ENCODE measurements at regions not wholly inside any gene's neighbourhood (a gene's known extent, or its start where the extent isn't known, plus 50 kb on each side); places are given as distances from the start of the nearest gene placed in this dataset.

DNA sequence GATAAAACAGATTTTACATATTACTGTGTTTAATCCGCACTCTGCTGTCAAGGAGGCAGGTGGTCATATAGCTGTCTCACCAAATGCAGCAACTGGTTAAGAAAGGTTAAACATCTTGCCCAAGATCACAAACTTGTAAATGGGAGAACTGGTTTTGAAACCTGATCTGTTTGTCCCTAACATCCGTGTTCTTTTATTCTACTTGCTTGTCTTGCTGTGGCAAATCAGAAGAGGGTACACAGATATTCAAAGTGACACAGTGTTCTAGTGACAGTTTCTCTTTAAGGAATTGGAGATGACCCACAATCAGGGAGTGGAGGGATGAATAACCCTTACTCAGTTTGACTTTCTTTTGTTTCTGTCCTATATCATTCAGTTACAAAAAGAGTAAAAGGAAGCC lies 83.0 kb upstream of the SGK1 start:
- CTCF ChIA-PET, result interaction anchor here (1.3 kb wide), 1 partner anchor 240 kb away, joined by 3 read pairs; no protein-coding TSS in a partner anchor
- H3K36me3 Mint-ChIP-seq (ENCODE audit: insufficient read depth, unreplicated experiment), result no peaks in the 10 kb centered on the region

DNA sequence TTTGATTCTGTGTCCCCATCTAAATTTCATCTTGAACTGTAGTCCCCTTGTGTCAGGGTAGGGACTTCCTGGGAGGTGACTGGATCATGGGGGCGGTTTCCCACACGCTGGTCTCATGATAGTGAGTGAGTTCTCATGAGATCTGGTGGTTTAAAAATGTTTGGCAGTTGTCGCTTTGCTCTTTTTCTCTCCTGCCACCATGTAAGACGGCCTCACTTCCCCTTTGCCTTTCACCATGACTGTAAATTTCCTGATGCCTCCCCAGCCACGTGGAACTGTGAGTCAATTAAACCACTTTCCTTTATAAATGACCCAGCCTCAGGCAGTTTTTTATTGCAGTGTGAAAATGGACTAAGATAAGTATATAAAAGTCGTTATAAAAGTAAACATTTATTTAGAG lies 80.5 kb upstream of the SGK1 start:
- ChIA-PET POLR2A (no interaction called here), CTCF (no interaction called here)
- DNase-seq (ENCODE audit: unreplicated experiment), result no peak
- H3K36me3 Mint-ChIP-seq (ENCODE audit: insufficient read depth, unreplicated experiment), result no peaks in the 10 kb centered on the region
- H3K9me3 Mint-ChIP-seq (ENCODE audit: unreplicated experiment), result no peaks in the 10 kb centered on the region
- no peak overlapping the region for H3K27ac Mint-ChIP-seq (ENCODE audit: low read depth, unreplicated experiment)
- H3K4me1 Mint-ChIP-seq (ENCODE audit: insufficient read depth, unreplicated experiment), result peaks cover 29% of the 10 kb centered on the region
- intact Hi-C loops (cut with micrococcal nuclease), result no loop called here
- no peaks in the 10 kb centered on the region for H3K27me3 Mint-ChIP-seq (ENCODE audit: insufficient read depth, unreplicated experiment)
- TF ChIP-seq CTCF (IDR thresholded peaks at IDR 0.05; ENCODE audit: unreplicated experiment), result no peak
- H3K4me3 Mint-ChIP-seq (ENCODE audit: unreplicated experiment), result no peak overlapping the region
- BruUV-seq (replicated peaks), result no TSS peak

More for the DNA sequence above, 83.0 kb upstream of the SGK1 start:
- H3K27me3 Mint-ChIP-seq (ENCODE audit: insufficient read depth, unreplicated experiment), result no peaks in the 10 kb centered on the region
- BruUV-seq (replicated peaks), result no TSS peak
- no peak overlapping the region for H3K4me3 Mint-ChIP-seq (ENCODE audit: unreplicated experiment)
- H3K4me1 Mint-ChIP-seq (ENCODE audit: insufficient read depth, unreplicated experiment), result peaks cover 12% of the 10 kb centered on the region
- POLR2A ChIA-PET, result interaction anchor here (0.6 kb wide), 1 partner anchor 11 kb away, joined by 3 read pairs; no protein-coding TSS in a partner anchor
- H3K27ac Mint-ChIP-seq (ENCODE audit: low read depth, unreplicated experiment), result no peak overlapping the region
- H3K9me3 Mint-ChIP-seq (ENCODE audit: unreplicated experiment), result no peaks in the 10 kb centered on the region
- intact Hi-C loops (cut with micrococcal nuclease), result no loop called here
- no peak for DNase-seq (ENCODE audit: unreplicated experiment)
- TF ChIP-seq CTCF (IDR thresholded peaks at IDR 0.05; ENCODE audit: unreplicated experiment), result no peak

DNA sequence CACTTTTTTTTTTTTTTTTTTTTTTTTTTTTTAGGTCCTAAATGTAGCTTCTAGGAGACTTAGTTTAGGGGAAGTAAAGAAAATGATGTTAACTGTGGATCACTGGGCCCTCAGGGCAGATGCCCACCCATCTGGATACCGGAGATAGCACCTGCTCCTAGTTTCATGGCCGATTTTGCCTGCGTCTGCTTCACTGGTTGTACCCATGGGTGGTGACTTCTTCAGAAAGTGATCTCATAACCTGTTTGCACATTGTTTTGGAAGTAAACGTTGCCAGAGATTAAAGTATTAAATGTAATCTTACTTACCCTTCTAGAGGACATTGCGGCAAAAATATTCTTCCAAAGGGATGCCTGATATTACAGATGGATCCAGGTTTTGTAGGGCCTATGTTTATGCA lies 79.8 kb upstream of the SGK1 start:
- DNase-seq (ENCODE audit: unreplicated experiment), result no peak
- ChIA-PET POLR2A (interaction anchor here (0.7 kb wide), 1 partner anchor 414 kb away, joined by 3 read pairs; no protein-coding TSS in a partner anchor), CTCF (interaction anchor here (0.6 kb wide), 1 partner anchor 50 kb away, joined by 3 read pairs; no protein-coding TSS in a partner anchor)
- H3K27me3 Mint-ChIP-seq (ENCODE audit: insufficient read depth, unreplicated experiment), result no peaks in the 10 kb centered on the region
- H3K4me1 Mint-ChIP-seq (ENCODE audit: insufficient read depth, unreplicated experiment), result peaks cover 29% of the 10 kb centered on the region
- TF ChIP-seq CTCF (IDR thresholded peaks at IDR 0.05; ENCODE audit: unreplicated experiment), result no peak
- no peak overlapping the region for H3K4me3 Mint-ChIP-seq (ENCODE audit: unreplicated experiment)
- no peaks in the 10 kb centered on the region for H3K36me3 Mint-ChIP-seq (ENCODE audit: insufficient read depth, unreplicated experiment)
- no TSS peak for BruUV-seq (replicated peaks)
- H3K9me3 Mint-ChIP-seq (ENCODE audit: unreplicated experiment), result no peaks in the 10 kb centered on the region
- no peak overlapping the region for H3K27ac Mint-ChIP-seq (ENCODE audit: low read depth, unreplicated experiment)
- intact Hi-C loops (cut with micrococcal nuclease), result no loop called here

DNA sequence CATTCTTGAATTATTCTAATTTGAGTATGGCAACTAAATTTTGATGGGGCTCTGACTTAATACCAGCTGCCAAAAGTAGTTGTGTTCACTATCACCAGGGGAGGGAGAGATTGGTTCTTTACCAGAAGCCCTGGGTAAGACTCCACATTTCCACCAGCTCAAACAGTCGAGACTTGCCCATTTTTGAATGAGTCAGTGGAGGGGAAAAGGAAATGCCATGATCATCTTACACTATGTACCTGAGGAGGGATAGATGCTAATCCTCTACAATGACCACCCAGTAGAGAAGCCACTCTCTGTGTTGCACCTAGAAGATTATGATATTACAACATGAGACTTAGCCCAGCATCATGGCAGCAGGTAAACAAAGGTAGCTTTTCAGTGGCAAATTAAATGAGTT lies 77.0 kb upstream of the SGK1 start:
- POLR2A ChIA-PET, result interaction anchor here (0.8 to 1.4 kb wide), 3 partner anchors 13 to 17 kb away, joined by 3 to 4 read pairs (median 3); no protein-coding TSS in a partner anchor
- intact Hi-C loops (cut with micrococcal nuclease), result no loop called here
- BruUV-seq (replicated peaks), result no TSS peak

More for the DNA sequence above, 77.0 kb upstream of the SGK1 start:
- peaks cover 29% of the 10 kb centered on the region for H3K4me1 Mint-ChIP-seq (ENCODE audit: insufficient read depth, unreplicated experiment)
- CTCF ChIA-PET, result interaction anchor here (0.6 to 1.0 kb wide), 2 partner anchors 8 to 44 kb away, joined by 3 read pairs; no protein-coding TSS in a partner anchor
- no peaks in the 10 kb centered on the region for H3K9me3 Mint-ChIP-seq (ENCODE audit: unreplicated experiment)
- H3K27ac Mint-ChIP-seq (ENCODE audit: low read depth, unreplicated experiment), result no peak overlapping the region
- H3K27me3 Mint-ChIP-seq (ENCODE audit: insufficient read depth, unreplicated experiment), result no peaks in the 10 kb centered on the region
- no peak for TF ChIP-seq CTCF (IDR thresholded peaks at IDR 0.05; ENCODE audit: unreplicated experiment)
- DNase-seq (ENCODE audit: unreplicated experiment), result peak; percentile 38
- H3K36me3 Mint-ChIP-seq (ENCODE audit: insufficient read depth, unreplicated experiment), result no peaks in the 10 kb centered on the region
- H3K4me3 Mint-ChIP-seq (ENCODE audit: unreplicated experiment), result no peak overlapping the region

All from MCF 10A (cell line).